ENCODE measurements at regions not wholly inside any gene's neighbourhood (a gene's known extent, or its start where the extent isn't known, plus 50 kb on each side); places are given as distances from the start of the nearest gene placed in this dataset.

DNA sequence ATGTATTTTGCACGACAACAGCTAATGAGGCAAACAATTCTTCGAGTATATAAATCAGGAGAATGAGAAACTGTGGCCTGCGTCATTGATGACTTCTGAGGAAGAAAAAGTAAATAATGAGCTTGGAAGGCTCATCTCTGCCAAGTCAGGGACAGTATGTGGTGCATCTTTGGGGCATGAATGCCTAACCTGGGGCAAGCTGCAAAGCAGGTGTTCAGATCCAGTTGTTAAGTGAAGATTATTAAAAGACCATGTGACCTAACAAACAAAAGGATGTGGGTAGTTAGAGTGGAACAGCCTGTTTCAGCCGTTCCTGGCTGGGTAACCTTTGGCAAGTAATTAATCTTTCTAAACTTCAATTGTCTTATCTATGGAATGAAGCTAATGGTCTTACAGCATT, 93.0 kb downstream of the LYZL2 start:
- TF ChIP-seq CTCF (IDR thresholded peaks at IDR 0.05) (no peak), POLR2AphosphoS5 (IDR thresholded peaks at IDR 0.05) (no peak), POLR2A (IDR thresholded peaks at IDR 0.05) (no peak), EP300 (IDR thresholded peaks at IDR 0.05) (no peak)
- peaks cover 0 to 20% (median 0%) of the 10 kb centered on the region in 4 donors for H3K4me1 ChIP-seq
- DNase-seq = no peak
- H3K36me3 ChIP-seq = no peaks in the 10 kb centered on the region
- WGBS, 5 donors = 38 to 53% (median 42%) methylated on average over 4 of the region's 4 CpGs
- intact Hi-C loops (cut with DNase I; ENCODE audit: low total_unique reads) = loop anchor here (5.0 kb wide), 1 partner anchor 144 kb away; no protein-coding TSS in a partner anchor
- no peak overlapping the region for H3K4me3 ChIP-seq
- H3K9me3 ChIP-seq = no peaks in the 10 kb centered on the region
- no peaks in the 10 kb centered on the region for H3K27me3 ChIP-seq
- peak overlapping the region in 1 of 5 donors; percentile 54 for H3K27ac ChIP-seq

DNA sequence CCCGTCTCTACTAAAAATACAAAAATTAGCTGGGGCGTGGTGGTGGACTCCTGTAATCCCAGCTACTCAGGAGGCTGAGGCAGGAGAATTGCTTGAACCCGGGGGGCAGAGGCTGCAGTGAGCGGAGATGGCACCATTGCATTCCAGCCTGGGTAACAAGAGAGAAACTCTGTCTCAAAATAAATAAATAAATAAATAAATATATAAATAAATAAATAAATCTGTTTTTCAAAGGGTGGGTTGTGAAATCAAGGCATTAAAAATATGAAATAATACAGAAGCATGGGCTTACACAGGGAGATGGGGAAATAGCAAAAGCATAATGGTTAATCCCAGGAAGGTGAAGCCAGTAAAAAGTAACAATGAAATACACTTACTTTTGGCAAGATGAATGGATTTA, 93.9 kb downstream of the LYZL2 start:
- intact Hi-C loops (cut with DNase I; ENCODE audit: low total_unique reads) = loop anchor here (5.0 kb wide), 1 partner anchor 143 kb away; no protein-coding TSS in a partner anchor

GRCh38 chr10:30534465-30535144, 94.9 kb downstream of the LYZL2 start:
- intact Hi-C loops (cut with DNase I; ENCODE audit: low total_unique reads) = loop anchor here (5.0 kb wide), 2 partner anchors 117 to 142 kb away; no protein-coding TSS in a partner anchor
- no peak overlapping the region for H3K27ac ChIP-seq
- H3K4me3 ChIP-seq = no peak overlapping the region
- WGBS, 5 donors = 29 to 33% (median 30%) methylated on average over 20 of the region's 20 CpGs
- H3K9me3 ChIP-seq = no peaks in the 10 kb centered on the region
- H3K27me3 ChIP-seq = no peaks in the 10 kb centered on the region
- H3K4me1 ChIP-seq = peaks cover 0 to 20% (median 0%) of the 10 kb centered on the region in 4 donors
- H3K36me3 ChIP-seq = no peaks in the 10 kb centered on the region
- peak; percentile 79 to 90 for DNase-seq
- TF ChIP-seq CTCF (IDR thresholded peaks at IDR 0.05) = peak in 5 of 7 experiments; percentile 85 to 95 (median 90)
- peak in 1 of 3 donors; percentile 51 for TF ChIP-seq POLR2AphosphoS5 (IDR thresholded peaks at IDR 0.05)
- no peak for TF ChIP-seq POLR2A (IDR thresholded peaks at IDR 0.05)

More for the DNA sequence above, 93.9 kb downstream of the LYZL2 start:
- Histone ChIP-seq H3K36me3 (no peaks in the 10 kb centered on the region), H3K4me3 (no peak overlapping the region), H3K27ac (no peak overlapping the region), H3K27me3 (no peaks in the 10 kb centered on the region), H3K9me3 (no peaks in the 10 kb centered on the region), H3K4me1 (peaks cover 0 to 20% (median 0%) of the 10 kb centered on the region in 4 donors)
- no peak for TF ChIP-seq CTCF (IDR thresholded peaks at IDR 0.05)
- DNase-seq = no peak
- WGBS, 5 donors = 89 to 93% (median 90%) methylated on average over 4 of the region's 4 CpGs

DNA sequence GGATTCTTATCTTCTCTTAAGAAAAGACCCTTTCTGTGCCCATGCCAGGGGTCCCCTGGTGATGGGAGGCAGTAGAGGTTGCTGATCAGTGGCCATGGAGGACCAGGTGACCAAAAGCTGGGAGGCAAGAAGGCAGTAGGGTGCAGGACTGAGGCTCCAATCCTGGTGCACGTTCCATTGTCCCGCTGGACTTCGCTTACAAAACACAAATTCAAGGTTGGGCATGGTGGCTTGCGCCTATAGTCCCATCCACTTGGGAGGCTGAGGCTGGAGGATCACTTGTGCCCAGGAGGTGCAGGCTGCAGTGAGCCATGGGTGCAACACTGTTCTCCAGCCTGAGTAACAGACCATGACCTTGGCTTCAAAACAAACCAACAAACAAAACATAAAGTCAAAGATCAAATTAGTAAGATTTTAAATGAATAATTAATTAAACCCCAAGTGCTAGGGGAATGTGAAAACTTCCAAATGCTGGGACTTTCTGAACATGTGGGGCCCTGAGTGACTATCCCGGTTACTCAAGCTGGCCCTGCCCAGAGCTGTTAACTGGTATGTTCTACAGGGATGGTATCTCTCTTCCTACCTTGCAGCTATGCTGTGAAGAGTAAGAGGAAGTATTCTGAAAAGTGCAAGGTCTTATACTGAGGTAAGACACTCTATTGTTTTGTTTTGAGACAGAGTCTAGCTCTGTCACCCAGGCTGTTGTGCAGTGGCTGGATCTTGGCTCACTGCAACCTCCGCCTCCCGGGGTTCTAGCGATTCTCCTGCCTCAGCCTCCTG, 97.6 kb downstream of the LYZL2 start:
- H3K4me1 ChIP-seq = peaks cover 0 to 22% (median 0%) of the 10 kb centered on the region in 4 donors
- H3K4me3 ChIP-seq = no peak overlapping the region
- no peaks in the 10 kb centered on the region for H3K9me3 ChIP-seq
- no peak for TF ChIP-seq POLR2A (IDR thresholded peaks at IDR 0.05)
- TF ChIP-seq CTCF (IDR thresholded peaks at IDR 0.05) = no peak
- no peak for TF ChIP-seq POLR2AphosphoS5 (IDR thresholded peaks at IDR 0.05)
- no peak for TF ChIP-seq EP300 (IDR thresholded peaks at IDR 0.05)
- intact Hi-C loops (cut with DNase I; ENCODE audit: low total_unique reads) = loop anchor here (5.0 kb wide), 1 partner anchor 115 kb away; no protein-coding TSS in a partner anchor
- no peak for DNase-seq
- H3K36me3 ChIP-seq = no peaks in the 10 kb centered on the region
- no peaks in the 10 kb centered on the region for H3K27me3 ChIP-seq
- no peak overlapping the region for H3K27ac ChIP-seq
- WGBS, 5 donors = 92 to 96% (median 95%) methylated on average over 8 of the region's 8 CpGs

Data from stomach (tissue), 8 donors.